Activated CD8-positive, alpha-beta T cell treated with anti-CD3 and anti-CD28 coated beads for 36 hours (primary cell): ENCODE measurements at regions not wholly inside any gene's neighbourhood (a gene's known extent, or its start where the extent isn't known, plus 50 kb on each side); places are given as distances from the start of the nearest gene placed in this dataset.

ENCODE experiments used
- ATAC-seq: fragments of 200-7000 bp; cut with Tn5 transposase; one replicate; pipeline ENCODE4 v1.10.0; 2021; ENCODE audit warnings: mild to moderate bottlenecking, moderate library complexity
- CTCF ChIA-PET: fragments of 350-600 bp; sonication (Branson Sonifier 250); formaldehyde crosslinking; loops from one replicate; lab custom pipeline; 2021; ENCODE audit warnings: antibody characterized with exemption; lab: Charles Lee
- POLR2A ChIA-PET: fragments of 350-600 bp; sonication (Branson Sonifier 250); formaldehyde crosslinking; loops from one replicate; lab custom pipeline; 2021; ENCODE audit warnings: antibody characterized with exemption; lab: Charles Lee
- DNase-seq: peaks from one replicate; pipeline ENCODE4 v3.0.0-alpha.2; 2020
- H3K27ac Mint-ChIP-seq: one replicate; pipeline ENCODE4 v1.8.0; 2021; ENCODE audit warnings: mild to moderate bottlenecking, mixed read lengths
- H3K27me3 Mint-ChIP-seq: one replicate; pipeline ENCODE4 v1.8.0; 2021; ENCODE audit warnings: mixed read lengths
- H3K36me3 Mint-ChIP-seq: one replicate; pipeline ENCODE4 v1.8.0; 2021; ENCODE audit warnings: low read depth, mixed read lengths
- H3K4me1 Mint-ChIP-seq: one replicate; pipeline ENCODE4 v1.8.0; 2021; ENCODE audit warnings: low read depth, mixed read lengths
- H3K4me3 Mint-ChIP-seq: one replicate; pipeline ENCODE4 v1.8.0; 2021; ENCODE audit warnings: mild to moderate bottlenecking, moderate library complexity, mixed read lengths
- H3K9me3 Mint-ChIP-seq: one replicate; pipeline ENCODE4 v1.8.0; 2021; ENCODE audit warnings: mixed read lengths
- CTCF ChIP-seq: fragments of 200-600 bp; IDR thresholded peaks from one replicate; pipeline ENCODE4 v1.8.0; 2022; ENCODE audit warnings: antibody characterized with exemption, mild to moderate bottlenecking
- intact Hi-C: fragments of 100-400 bp; cut with micrococcal nuclease; formaldehyde crosslinking; loops from one replicate; pipeline ENCODE4 v1.10.0; 2022

GRCh38 chr5:89279391-89280036 is 396.5 kb upstream of the MEF2C start:
- DNase-seq (no peak), ATAC-seq (no peak)
- no peaks in the 10 kb centered on the region for H3K36me3 Mint-ChIP-seq
- peaks cover 2% of the 10 kb centered on the region for H3K27me3 Mint-ChIP-seq
- no peak for TF ChIP-seq CTCF
- peaks cover 4% of the 10 kb centered on the region for H3K4me1 Mint-ChIP-seq
- no peak overlapping the region for H3K4me3 Mint-ChIP-seq
- H3K27ac Mint-ChIP-seq = no peak overlapping the region
- no peaks in the 10 kb centered on the region for H3K9me3 Mint-ChIP-seq
- POLR2A ChIA-PET = no interaction called here
- CTCF ChIA-PET = no interaction called here
- intact Hi-C loops = no loop called here

- Mint-ChIP-seq H3K36me3 (no peaks in the 10 kb centered on the region), H3K27me3 (peaks cover 2% of the 10 kb centered on the region), H3K9me3 (no peaks in the 10 kb centered on the region), H3K4me3 (no peak overlapping the region), H3K4me1 (peaks cover 3% of the 10 kb centered on the region), H3K27ac (no peak overlapping the region)
- ChIA-PET POLR2A (no interaction called here), CTCF (no interaction called here)
- intact Hi-C loops = no loop called here
- no peak for ATAC-seq
- no peak for TF ChIP-seq CTCF
- DNase-seq = no peak
These were observed 394.8 kb upstream of the MEF2C start for GRCh38 chr5:89277816-89278215.

- TF ChIP-seq CTCF = no peak
- DNase-seq (no peak), ATAC-seq (no peak)
- H3K36me3 Mint-ChIP-seq = no peaks in the 10 kb centered on the region
- POLR2A ChIA-PET = no interaction called here
- intact Hi-C loops = no loop called here
- no peak overlapping the region for H3K4me3 Mint-ChIP-seq
- CTCF ChIA-PET = no interaction called here
- no peaks in the 10 kb centered on the region for H3K4me1 Mint-ChIP-seq
- peaks cover 2% of the 10 kb centered on the region for H3K27me3 Mint-ChIP-seq
- H3K27ac Mint-ChIP-seq = no peak overlapping the region
- no peaks in the 10 kb centered on the region for H3K9me3 Mint-ChIP-seq
These were observed 393.8 kb upstream of the MEF2C start for GRCh38 chr5:89276566-89277305.

- CTCF ChIA-PET = no interaction called here
- Mint-ChIP-seq H3K27me3 (peaks cover 2% of the 10 kb centered on the region), H3K27ac (no peak overlapping the region), H3K4me3 (no peak overlapping the region), H3K36me3 (no peaks in the 10 kb centered on the region), H3K4me1 (no peaks in the 10 kb centered on the region), H3K9me3 (no peaks in the 10 kb centered on the region)
- no peak for DNase-seq
- intact Hi-C loops = no loop called here
- POLR2A ChIA-PET = no interaction called here
- TF ChIP-seq CTCF = no peak
- no peak for ATAC-seq
These were observed 392.3 kb upstream of the MEF2C start for GRCh38 chr5:89275066-89275855.

- ATAC-seq = no peak
- H3K4me1 Mint-ChIP-seq = no peaks in the 10 kb centered on the region
- intact Hi-C loops = no loop called here
- no peak overlapping the region for H3K27ac Mint-ChIP-seq
- H3K9me3 Mint-ChIP-seq = no peaks in the 10 kb centered on the region
- H3K27me3 Mint-ChIP-seq = peaks cover 2% of the 10 kb centered on the region
- ChIA-PET CTCF (no interaction called here), POLR2A (no interaction called here)
- H3K4me3 Mint-ChIP-seq = no peak overlapping the region
- no peak for TF ChIP-seq CTCF
- H3K36me3 Mint-ChIP-seq = no peaks in the 10 kb centered on the region
- no peak for DNase-seq
These were observed 390.3 kb upstream of the MEF2C start for GRCh38 chr5:89273289-89273688.
